ENCODE measurements at regions not wholly inside any gene's neighbourhood (a gene's known extent, or its start where the extent isn't known, plus 50 kb on each side); places are given as distances from the start of the nearest gene placed in this dataset.

- no peak for DNase-seq
These were observed 59.3 kb downstream of the DDIT4L start for GRCh38 chr4:100130964-100131363.

- no peak for DNase-seq
These were observed 59.8 kb downstream of the DDIT4L start for GRCh38 chr4:100130491-100130890.

GRCh38 chr4:100129774-100130173, 60.5 kb downstream of the DDIT4L start:
- DNase-seq: no peak

GRCh38 chr4:100128338-100128737, 61.9 kb downstream of the DDIT4L start:
- DNase-seq: no peak

GRCh38 chr4:100124715-100125114, 65.6 kb downstream of the DDIT4L start:
- no peak for DNase-seq

- DNase-seq: no peak
These were observed 72.1 kb downstream of the DDIT4L start for GRCh38 chr4:100118181-100118580.

- DNase-seq: no peak
These were observed 72.5 kb downstream of the DDIT4L start for GRCh38 chr4:100117750-100118149.

GRCh38 chr4:100114909-100115308, 75.4 kb downstream of the DDIT4L start:
- no peak for DNase-seq

- no peak for DNase-seq
These were observed 76.5 kb downstream of the DDIT4L start for GRCh38 chr4:100113732-100114131.

GRCh38 chr4:100113096-100113495, 77.2 kb downstream of the DDIT4L start:
- no peak for DNase-seq

GRCh38 chr4:100109921-100110320, 80.3 kb downstream of the DDIT4L start:
- no peak for DNase-seq

- DNase-seq: no peak
These were observed 81.4 kb downstream of the DDIT4L start for GRCh38 chr4:100108869-100109268.

GRCh38 chr4:100106982-100107381, 83.3 kb downstream of the DDIT4L start:
- DNase-seq: no peak

- no peak for DNase-seq
These were observed 86.6 kb downstream of the DDIT4L start for GRCh38 chr4:100103671-100104070.

GRCh38 chr4:100100985-100101384, 89.3 kb downstream of the DDIT4L start:
- DNase-seq: no peak

GRCh38 chr4:100099746-100100145, 90.5 kb downstream of the DDIT4L start:
- DNase-seq: no peak

GRCh38 chr4:100098681-100099080, 91.6 kb downstream of the DDIT4L start:
- no peak for DNase-seq

- no peak for DNase-seq
These were observed 92.2 kb downstream of the DDIT4L start for GRCh38 chr4:100098011-100098545.

- DNase-seq: peak in 1 of 2 donors; percentile 30
These were observed 94.3 kb downstream of the DDIT4L start for GRCh38 chr4:100095729-100096595.

- DNase-seq: peak; percentile 1 to 66
These were observed 97.0 kb downstream of the DDIT4L start for GRCh38 chr4:100093091-100093866.

GRCh38 chr4:100087743-100088142, 102.5 kb downstream of the DDIT4L start:
- DNase-seq: no peak

- no peak for DNase-seq
These were observed 103.4 kb downstream of the DDIT4L start for GRCh38 chr4:100086766-100087431.

- no peak for DNase-seq
These were observed 105.4 kb downstream of the DDIT4L start for GRCh38 chr4:100084892-100085291.
